Lung microvascular endothelial cell (primary cell): ENCODE measurements at regions not wholly inside any gene's neighbourhood (a gene's known extent, or its start where the extent isn't known, plus 50 kb on each side); places are given as distances from the start of the nearest gene placed in this dataset.
"Not testable (repeated sequence)": the region's sequence is repeated elsewhere in the genome, so short reads cannot be mapped to it uniquely, and the experiment has no call there.

ENCODE experiments used
- DNase-seq, 2 donors: peaks; one replicate each; pipeline versions ENCODE4 v3.0.0 to v3.0.0-alpha.2; 2010; ENCODE audit warnings: low read depth in 2 of 2

- DNase-seq: no peak
These were observed 1380.1 kb upstream of the NUDT12 start for GRCh38 chr5:104942735-104943134.

GRCh38 chr5:104941030-104941645 is 1378.5 kb upstream of the NUDT12 start:
- DNase-seq: no peak

- DNase-seq: no peak
These were observed 1375.0 kb upstream of the NUDT12 start for GRCh38 chr5:104937598-104937997.

- DNase-seq: no peak
These were observed 1369.8 kb upstream of the NUDT12 start for GRCh38 chr5:104932431-104932830.

- DNase-seq: no peak
These were observed 1366.4 kb upstream of the NUDT12 start for GRCh38 chr5:104928906-104929520.

GRCh38 chr5:104915226-104915625 is 1352.6 kb upstream of the NUDT12 start:
- no peak for DNase-seq

- no peak for DNase-seq
These were observed 1352.0 kb upstream of the NUDT12 start for GRCh38 chr5:104914536-104915070.

- no peak for DNase-seq
These were observed 1351.3 kb upstream of the NUDT12 start for GRCh38 chr5:104913841-104914281.

GRCh38 chr5:104909803-104910202 is 1347.2 kb upstream of the NUDT12 start:
- DNase-seq: no peak

GRCh38 chr5:104904561-104904960 is 1342.0 kb upstream of the NUDT12 start:
- DNase-seq: no peak

GRCh38 chr5:104903941-104904340 is 1341.4 kb upstream of the NUDT12 start:
- DNase-seq: no peak

- no peak for DNase-seq
These were observed 1329.0 kb upstream of the NUDT12 start for GRCh38 chr5:104891596-104891995.

- no peak for DNase-seq
These were observed 1328.2 kb upstream of the NUDT12 start for GRCh38 chr5:104890767-104891166.

GRCh38 chr5:104859437-104859836 is 1296.8 kb upstream of the NUDT12 start:
- DNase-seq: no peak

GRCh38 chr5:104852099-104852498 is 1289.5 kb upstream of the NUDT12 start:
- not testable (repeated sequence) for DNase-seq

- DNase-seq: no peak
These were observed 1283.0 kb upstream of the NUDT12 start for GRCh38 chr5:104845541-104845940.

GRCh38 chr5:104843822-104844221 is 1281.2 kb upstream of the NUDT12 start:
- DNase-seq: no peak

- DNase-seq: no peak
These were observed 1277.7 kb upstream of the NUDT12 start for GRCh38 chr5:104840284-104840683.

GRCh38 chr5:104831515-104831914 is 1268.9 kb upstream of the NUDT12 start:
- DNase-seq: not testable (repeated sequence)

GRCh38 chr5:104821606-104822005 is 1259.0 kb upstream of the NUDT12 start:
- DNase-seq: no peak

- DNase-seq: no peak
These were observed 1254.5 kb upstream of the NUDT12 start for GRCh38 chr5:104817127-104817526.

GRCh38 chr5:104815212-104815611 is 1252.6 kb upstream of the NUDT12 start:
- no peak for DNase-seq

- no peak for DNase-seq
These were observed 1238.0 kb upstream of the NUDT12 start for GRCh38 chr5:104800440-104801048.
